Stimulated activated CD8-positive, alpha-beta memory T cell treated with anti-CD3 and anti-CD28 coated beads, Interleukin-12 subunit alpha, Interleukin-12 subunit beta, amount 100 ng/mL, for 4 hours (primary cell): ENCODE measurements at regions not wholly inside any gene's neighbourhood (a gene's known extent, or its start where the extent isn't known, plus 50 kb on each side); places are given as distances from the start of the nearest gene placed in this dataset.

Experiments used
- DNase-seq: peaks from one replicate; pipeline ENCODE4 v3.0.0-alpha.2; 2020; ENCODE audit warnings: low read depth

- no peak for DNase-seq
These were observed 80.3 kb upstream of the RPS23 start for GRCh38 chr5:82358457-82358856.

DNA sequence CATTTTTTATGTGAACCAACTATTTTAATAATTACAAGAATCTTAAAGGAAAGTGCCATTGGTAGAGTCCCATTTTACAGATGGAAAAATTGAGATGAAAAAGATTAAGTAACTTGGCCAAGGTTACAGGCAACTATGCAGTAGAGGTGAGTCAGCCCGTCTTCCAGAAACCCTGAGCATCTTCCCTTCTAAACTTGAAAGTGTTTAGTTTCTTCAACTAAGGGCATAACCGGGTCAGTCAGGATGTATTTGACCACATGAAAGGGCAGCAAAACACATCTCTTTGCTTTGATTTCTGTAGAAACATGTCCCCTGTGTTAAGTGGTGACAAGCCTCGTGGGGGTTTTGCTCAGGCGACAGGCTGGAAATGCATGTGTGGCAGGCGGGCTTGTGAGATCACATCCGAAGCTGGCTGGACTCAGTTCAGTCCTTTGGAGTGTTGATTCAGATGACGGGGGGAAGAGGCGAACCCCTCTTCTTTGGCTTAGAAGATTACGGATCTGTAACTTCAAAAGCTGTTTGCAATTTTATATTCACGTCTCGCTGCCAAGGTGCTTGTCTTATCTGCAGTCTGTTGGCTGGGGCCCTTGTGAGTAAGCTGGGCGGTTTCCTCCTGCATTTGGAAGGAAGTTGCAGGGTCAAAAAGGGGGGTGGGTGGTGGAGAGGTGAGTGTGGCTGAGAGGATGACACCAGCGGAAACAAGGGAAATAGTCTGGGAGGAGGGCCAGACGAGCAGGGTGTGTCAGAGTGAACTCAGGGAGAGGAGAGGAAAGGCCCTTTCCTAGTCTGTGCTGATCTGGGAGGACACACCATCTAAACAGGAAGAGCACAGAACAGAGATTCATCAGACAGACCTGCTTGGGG lies 78.9 kb upstream of the RPS23 start:
- DNase-seq = peak; percentile 42

DNA sequence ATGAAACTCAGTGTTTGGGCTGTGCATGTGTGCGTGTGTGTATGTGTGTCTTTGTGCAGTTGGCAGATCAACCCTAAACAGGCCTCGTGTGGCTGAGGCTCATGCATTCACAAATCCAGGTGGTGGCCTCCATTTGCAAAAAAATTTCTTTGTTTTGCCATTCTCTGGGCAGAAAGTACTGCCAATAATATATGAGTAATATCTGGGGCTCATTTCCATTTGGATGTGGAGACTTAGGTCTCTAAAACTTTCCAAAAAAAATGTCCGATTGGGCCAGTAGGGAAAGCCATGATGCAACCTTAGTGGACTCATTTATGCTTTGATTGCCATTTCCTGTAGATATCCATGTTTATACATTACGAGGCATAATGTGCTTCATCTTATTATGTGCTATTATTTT lies 77.9 kb upstream of the RPS23 start:
- no peak for DNase-seq

- DNase-seq = no peak
These were observed 77.3 kb upstream of the RPS23 start for GRCh38 chr5:82355496-82355895.

- DNase-seq = no peak
These were observed 76.9 kb upstream of the RPS23 start for GRCh38 chr5:82355053-82355452.

DNA sequence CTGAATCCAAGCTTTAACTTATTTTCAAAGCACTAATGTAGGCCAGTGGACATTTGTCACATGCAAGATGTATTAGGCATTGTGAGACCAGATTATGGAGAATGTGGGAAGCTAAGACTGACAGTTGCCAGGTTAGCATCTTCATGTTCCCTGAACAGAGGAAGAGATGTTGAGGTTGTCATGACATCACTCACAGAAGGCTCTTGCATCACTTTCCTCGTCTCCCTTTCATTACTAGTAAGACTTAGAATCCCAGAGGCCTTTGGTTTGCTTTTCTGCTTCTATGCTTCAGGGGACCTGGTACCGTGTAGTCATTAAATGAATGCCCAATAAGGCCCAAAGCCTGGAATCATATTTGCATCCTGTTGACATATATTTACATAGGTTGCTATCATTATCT lies 76.4 kb upstream of the RPS23 start:
- DNase-seq = no peak

DNA sequence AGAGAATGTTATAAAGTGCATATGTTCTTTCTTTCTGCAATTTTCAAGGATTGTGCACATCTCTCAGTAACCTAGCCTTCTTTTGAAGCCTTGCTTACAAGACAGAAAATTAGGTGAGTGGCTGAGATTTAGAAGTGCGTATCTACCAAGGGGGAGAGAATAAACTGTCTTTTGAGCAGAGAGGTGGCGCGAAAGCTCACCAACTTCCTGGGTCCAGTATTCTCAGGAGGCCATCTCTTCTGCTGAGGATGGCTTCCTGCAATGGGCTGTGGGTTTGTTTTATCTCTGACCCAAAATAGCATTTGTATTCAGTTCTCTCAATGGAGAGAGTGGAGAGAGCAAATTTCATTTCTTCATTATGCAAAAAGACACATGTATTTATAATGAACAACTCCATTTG lies 75.4 kb upstream of the RPS23 start:
- no peak for DNase-seq

DNA sequence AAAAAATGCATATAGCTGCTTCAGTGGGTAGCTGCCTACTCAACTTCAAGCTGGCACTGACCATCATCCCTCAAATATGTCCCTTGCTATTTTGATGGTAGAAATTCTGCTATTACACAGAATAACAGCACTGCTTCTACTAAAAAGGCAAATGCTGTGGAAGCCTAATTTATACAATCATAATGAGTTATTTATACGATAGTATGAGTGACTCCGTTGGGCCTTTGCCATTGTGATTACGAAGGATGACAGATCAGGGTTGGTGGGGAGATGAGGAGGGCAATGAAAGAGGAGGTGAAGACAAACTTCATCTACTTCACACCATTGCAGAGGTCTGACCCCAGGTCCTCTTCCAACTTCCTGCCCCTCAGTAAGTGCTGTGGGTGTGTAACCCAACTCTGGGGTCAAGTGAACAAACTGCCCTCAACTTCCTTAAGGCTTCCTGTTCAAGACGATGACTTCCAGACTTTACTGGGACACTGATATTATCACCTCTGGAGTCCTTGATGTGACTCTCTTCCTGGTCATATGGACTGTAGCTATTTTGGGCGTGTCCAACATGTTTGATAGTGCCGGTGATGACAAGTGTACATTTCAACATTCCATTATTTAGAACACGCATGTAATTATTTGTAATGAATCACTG lies 74.1 kb upstream of the RPS23 start:
- no peak for DNase-seq

DNA sequence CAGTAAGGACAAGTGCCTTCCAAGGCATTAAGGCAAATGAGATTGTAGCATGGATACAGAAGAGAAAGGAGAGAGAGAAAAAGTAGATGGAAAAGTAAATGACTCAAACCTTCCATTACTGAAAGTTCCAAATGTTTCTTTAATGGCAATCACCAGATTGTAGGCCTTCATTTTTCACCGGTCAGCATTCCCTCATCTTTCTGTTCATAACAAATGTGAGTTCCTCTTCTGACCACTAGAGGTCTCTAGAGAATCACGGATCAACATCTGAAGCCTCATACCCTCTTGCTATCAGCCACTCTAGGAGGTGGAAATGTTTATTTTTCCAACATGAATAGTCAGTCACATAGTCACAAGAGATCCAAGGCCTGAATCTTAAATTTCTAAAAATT lies 73.6 kb upstream of the RPS23 start:
- DNase-seq = no peak

DNA sequence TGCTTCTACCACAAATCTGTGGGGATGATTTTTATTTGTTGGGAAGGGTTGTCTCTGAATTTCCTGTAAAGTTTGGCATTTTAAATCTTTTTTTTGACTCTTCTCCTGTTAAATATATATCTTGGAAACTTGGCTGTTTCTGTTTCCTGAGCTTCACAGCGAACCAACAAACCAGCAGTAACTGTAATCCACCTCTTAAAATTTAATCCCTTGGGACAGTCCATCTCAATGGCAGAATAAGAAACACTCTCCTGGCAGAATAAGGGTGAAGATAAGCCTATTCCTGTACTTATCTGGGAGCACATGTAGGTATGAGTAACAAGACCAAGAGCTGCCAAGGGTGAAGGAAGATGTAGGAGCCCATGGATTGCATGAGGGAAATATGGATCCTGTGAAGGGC lies 73.1 kb upstream of the RPS23 start:
- no peak for DNase-seq

DNA sequence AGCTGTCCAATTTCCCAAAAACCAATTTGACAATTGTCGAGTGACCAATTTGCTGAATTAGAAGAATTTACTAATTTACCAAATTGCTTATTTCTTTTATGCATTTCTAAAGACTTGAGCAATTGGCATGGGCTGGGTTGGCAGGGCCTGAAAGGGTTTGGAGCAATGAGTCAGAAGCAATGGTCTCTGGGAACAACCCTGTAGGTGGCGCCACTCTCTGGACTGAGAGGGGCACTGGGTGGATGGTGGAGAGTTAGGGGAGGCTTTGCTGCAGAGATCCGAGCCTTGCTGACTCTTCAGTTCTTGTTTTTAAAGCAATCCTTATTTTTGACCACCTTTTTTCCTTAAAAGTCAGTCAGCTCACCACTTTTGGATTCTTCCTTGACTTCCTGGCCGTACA lies 71.5 kb upstream of the RPS23 start:
- DNase-seq = no peak

GRCh38 chr5:82348784-82349425 lies 70.8 kb upstream of the RPS23 start:
- DNase-seq = no peak

GRCh38 chr5:82347201-82347865 lies 69.2 kb upstream of the RPS23 start:
- DNase-seq = no peak

- no peak for DNase-seq
These were observed 68.4 kb upstream of the RPS23 start for GRCh38 chr5:82346399-82347165.

- no peak for DNase-seq
These were observed 67.0 kb upstream of the RPS23 start for GRCh38 chr5:82345108-82345507.

DNA sequence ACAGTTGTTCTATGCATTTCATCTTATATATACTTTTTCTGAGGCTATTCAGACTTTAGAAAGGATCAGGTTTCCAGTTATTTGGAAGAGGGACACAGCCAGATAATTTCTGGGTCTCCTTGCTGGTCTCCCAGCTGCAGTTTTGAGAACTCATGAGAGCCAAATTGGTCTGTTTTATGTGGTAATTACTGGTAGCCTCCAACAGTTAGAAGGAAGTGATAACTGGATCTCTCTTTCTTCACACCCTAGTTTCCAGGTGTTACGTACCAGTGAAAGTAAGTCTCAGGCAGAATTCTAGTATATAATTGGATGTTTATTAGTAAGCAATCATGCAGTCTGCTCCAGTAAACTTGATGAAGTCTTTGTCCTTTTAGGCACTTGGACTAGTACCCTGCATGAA lies 63.2 kb upstream of the RPS23 start:
- no peak for DNase-seq

DNA sequence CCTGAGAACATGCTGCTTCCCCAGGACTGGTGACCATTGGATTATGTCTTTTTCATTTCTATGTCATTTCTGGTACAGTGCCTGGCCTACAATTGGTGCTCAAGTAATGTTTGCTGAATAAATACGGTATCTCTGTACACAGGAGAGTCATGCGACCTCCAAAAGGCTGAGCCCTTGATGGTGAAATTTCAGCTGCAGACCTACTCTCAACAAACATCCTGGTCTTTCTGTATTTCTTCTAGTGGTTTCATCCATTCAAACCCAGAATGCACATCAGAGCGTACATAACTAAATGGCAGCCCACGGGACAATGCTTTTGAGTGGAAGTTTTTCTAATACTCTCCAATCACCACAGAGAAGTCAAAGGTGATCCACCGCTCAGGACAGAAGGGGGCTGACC lies 62.6 kb upstream of the RPS23 start:
- DNase-seq = no peak

- no peak for DNase-seq
These were observed 61.6 kb upstream of the RPS23 start for GRCh38 chr5:82339792-82340191.

DNA sequence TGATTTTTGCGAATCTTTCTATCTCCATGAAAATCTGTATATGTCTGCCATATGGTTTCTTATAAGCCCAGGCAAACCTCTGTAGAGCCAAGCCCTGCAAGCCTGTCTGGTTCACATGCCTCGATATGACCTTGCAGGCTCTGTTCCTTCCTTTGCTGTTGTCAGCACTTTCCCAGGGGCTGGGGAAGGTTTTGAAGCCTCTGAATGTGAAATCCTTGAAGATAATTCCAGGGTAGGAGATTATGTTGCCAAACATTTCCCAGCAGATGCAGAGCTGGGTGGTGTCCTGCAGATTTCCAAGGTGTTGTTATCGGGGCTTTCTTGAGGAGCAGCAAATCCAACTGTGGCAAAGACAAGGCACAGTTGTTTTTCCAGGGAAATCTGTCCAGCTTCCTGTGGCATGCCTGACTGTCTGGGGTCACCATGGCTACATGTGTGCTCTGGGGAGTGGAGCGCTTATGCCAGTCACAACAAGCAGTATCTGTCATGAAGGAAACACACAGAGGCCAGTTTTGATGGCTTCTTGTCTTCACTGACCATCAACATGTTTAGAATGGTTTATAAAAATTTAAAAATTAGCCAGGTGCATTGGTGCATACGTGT lies 60.7 kb upstream of the RPS23 start:
- DNase-seq = no peak

GRCh38 chr5:82336959-82337351 lies 58.8 kb upstream of the RPS23 start:
- DNase-seq = no peak

- DNase-seq = no peak
These were observed 58.2 kb upstream of the RPS23 start for GRCh38 chr5:82336226-82336958.
